ENCODE measurements at regions not wholly inside any gene's neighbourhood (a gene's known extent, or its start where the extent isn't known, plus 50 kb on each side); places are given as distances from the start of the nearest gene placed in this dataset.
"Not testable (repeated sequence)": the region's sequence is repeated elsewhere in the genome, so short reads cannot be mapped to it uniquely, and the experiment has no call there.

- Histone ChIP-seq H3K27me3 (ENCODE audit: control insufficient read depth, insufficient read depth, low read length) (no peaks in the 10 kb centered on the region), H3K9me3 (ENCODE audit: control insufficient read depth, insufficient read depth, low read length) (no peaks in the 10 kb centered on the region)
- no CpG with 5 or more reads among the region's 8 CpGs for WGBS (ENCODE audit: insufficient coverage, insufficient read length)
These were observed 63.1 kb downstream of the MATN1 start for GRCh38 chr1:30660241-30660640.

GRCh38 chr1:30659702-30660101 is 63.7 kb downstream of the MATN1 start:
- H3K4me3 ChIP-seq (ENCODE audit: low read length), result no peak overlapping the region
- H3K9me3 ChIP-seq (ENCODE audit: control insufficient read depth, insufficient read depth, low read length), result no peaks in the 10 kb centered on the region
- peaks cover 6% of the 10 kb centered on the region; the same call in 1 of the 2 replicates for H3K4me1 ChIP-seq (ENCODE audit: control insufficient read depth, insufficient read depth, low read length)
- H3K27ac ChIP-seq (ENCODE audit: low read length), result no peak overlapping the region
- H3K27me3 ChIP-seq (ENCODE audit: control insufficient read depth, insufficient read depth, low read length), result no peaks in the 10 kb centered on the region
- no CpG with 5 or more reads among the region's 8 CpGs for WGBS (ENCODE audit: insufficient coverage, insufficient read length)
- DNase-seq (ENCODE audit: low read depth, low spot score), result no peak
- no peaks in the 10 kb centered on the region for H3K36me3 ChIP-seq (ENCODE audit: control insufficient read depth, insufficient read depth, low read length)

More at GRCh38 chr1:30660241-30660640, 63.1 kb downstream of the MATN1 start:
- no peak overlapping the region for H3K4me3 ChIP-seq (ENCODE audit: low read length)
- peaks cover 6% of the 10 kb centered on the region; the same call in 1 of the 2 replicates for H3K4me1 ChIP-seq (ENCODE audit: control insufficient read depth, insufficient read depth, low read length)
- no peak for DNase-seq (ENCODE audit: low read depth, low spot score)
- no peak overlapping the region for H3K27ac ChIP-seq (ENCODE audit: low read length)
- H3K36me3 ChIP-seq (ENCODE audit: control insufficient read depth, insufficient read depth, low read length), result no peaks in the 10 kb centered on the region

- WGBS (ENCODE audit: insufficient coverage, insufficient read length), result no CpG with 5 or more reads among the region's 4 CpGs
- not testable (repeated sequence) for H3K27ac ChIP-seq (ENCODE audit: low read length); H3K27me3 ChIP-seq (ENCODE audit: control insufficient read depth, insufficient read depth, low read length); H3K4me1 ChIP-seq (ENCODE audit: control insufficient read depth, insufficient read depth, low read length); H3K9me3 ChIP-seq (ENCODE audit: control insufficient read depth, insufficient read depth, low read length); DNase-seq (ENCODE audit: low read depth, low spot score); H3K36me3 ChIP-seq (ENCODE audit: control insufficient read depth, insufficient read depth, low read length); H3K4me3 ChIP-seq (ENCODE audit: low read length)
These were observed 65.0 kb downstream of the MATN1 start for GRCh38 chr1:30658375-30658774.

- Histone ChIP-seq H3K27me3 (ENCODE audit: control insufficient read depth, insufficient read depth, low read length) (no peaks in the 10 kb centered on the region), H3K4me1 (ENCODE audit: control insufficient read depth, insufficient read depth, low read length) (peaks cover 6% of the 10 kb centered on the region; the same call in 1 of the 2 replicates), H3K9me3 (ENCODE audit: control insufficient read depth, insufficient read depth, low read length) (no peaks in the 10 kb centered on the region), H3K36me3 (ENCODE audit: control insufficient read depth, insufficient read depth, low read length) (no peaks in the 10 kb centered on the region), H3K4me3 (ENCODE audit: low read length) (no peak overlapping the region), H3K27ac (ENCODE audit: low read length) (no peak overlapping the region)
- DNase-seq (ENCODE audit: low read depth, low spot score), result no peak
- WGBS (ENCODE audit: insufficient coverage, insufficient read length), result no CpG with 5 or more reads among the region's 8 CpGs
These were observed 65.4 kb downstream of the MATN1 start for GRCh38 chr1:30658014-30658336.

GRCh38 chr1:30657131-30658013 is 66.0 kb downstream of the MATN1 start:
- no peak for DNase-seq (ENCODE audit: low read depth, low spot score)

GRCh38 chr1:30656171-30656940 is 67.0 kb downstream of the MATN1 start:
- Histone ChIP-seq H3K9me3 (ENCODE audit: control insufficient read depth, insufficient read depth, low read length) (no peaks in the 10 kb centered on the region), H3K27me3 (ENCODE audit: control insufficient read depth, insufficient read depth, low read length) (no peaks in the 10 kb centered on the region), H3K27ac (ENCODE audit: low read length) (no peak overlapping the region), H3K4me1 (ENCODE audit: control insufficient read depth, insufficient read depth, low read length) (no peaks in the 10 kb centered on the region), H3K36me3 (ENCODE audit: control insufficient read depth, insufficient read depth, low read length) (no peaks in the 10 kb centered on the region), H3K4me3 (ENCODE audit: low read length) (no peak overlapping the region)
- no CpG with 5 or more reads among the region's 27 CpGs for WGBS (ENCODE audit: insufficient coverage, insufficient read length)
- no peak for DNase-seq (ENCODE audit: low read depth, low spot score)

More at GRCh38 chr1:30657131-30658013, 66.0 kb downstream of the MATN1 start:
- Histone ChIP-seq H3K9me3 (ENCODE audit: control insufficient read depth, insufficient read depth, low read length) (no peaks in the 10 kb centered on the region), H3K27ac (ENCODE audit: low read length) (no peak overlapping the region), H3K27me3 (ENCODE audit: control insufficient read depth, insufficient read depth, low read length) (no peaks in the 10 kb centered on the region), H3K4me3 (ENCODE audit: low read length) (no peak overlapping the region), H3K36me3 (ENCODE audit: control insufficient read depth, insufficient read depth, low read length) (no peaks in the 10 kb centered on the region), H3K4me1 (ENCODE audit: control insufficient read depth, insufficient read depth, low read length) (peaks cover 3% of the 10 kb centered on the region; the same call in 1 of the 2 replicates)
- WGBS (ENCODE audit: insufficient coverage, insufficient read length), result no CpG with 5 or more reads among the region's 22 CpGs

GRCh38 chr1:30655672-30656071 is 67.7 kb downstream of the MATN1 start:
- H3K4me1 ChIP-seq (ENCODE audit: control insufficient read depth, insufficient read depth, low read length), result no peaks in the 10 kb centered on the region
- H3K36me3 ChIP-seq (ENCODE audit: control insufficient read depth, insufficient read depth, low read length), result no peaks in the 10 kb centered on the region
- WGBS (ENCODE audit: insufficient coverage, insufficient read length), result no CpG with 5 or more reads among the region's 3 CpGs

GRCh38 chr1:30654188-30654587 is 69.2 kb downstream of the MATN1 start:
- Histone ChIP-seq H3K27ac (ENCODE audit: low read length) (no peak overlapping the region), H3K9me3 (ENCODE audit: control insufficient read depth, insufficient read depth, low read length) (no peaks in the 10 kb centered on the region), H3K4me1 (ENCODE audit: control insufficient read depth, insufficient read depth, low read length) (no peaks in the 10 kb centered on the region), H3K4me3 (ENCODE audit: low read length) (no peak overlapping the region), H3K36me3 (ENCODE audit: control insufficient read depth, insufficient read depth, low read length) (no peaks in the 10 kb centered on the region), H3K27me3 (ENCODE audit: control insufficient read depth, insufficient read depth, low read length) (no peaks in the 10 kb centered on the region)
- no CpG with 5 or more reads among the region's 5 CpGs for WGBS (ENCODE audit: insufficient coverage, insufficient read length)
- no peak for DNase-seq (ENCODE audit: low read depth, low spot score)

More at GRCh38 chr1:30655672-30656071, 67.7 kb downstream of the MATN1 start:
- Histone ChIP-seq H3K4me3 (ENCODE audit: low read length) (no peak overlapping the region), H3K9me3 (ENCODE audit: control insufficient read depth, insufficient read depth, low read length) (no peaks in the 10 kb centered on the region), H3K27me3 (ENCODE audit: control insufficient read depth, insufficient read depth, low read length) (no peaks in the 10 kb centered on the region), H3K27ac (ENCODE audit: low read length) (no peak overlapping the region)
- no peak for DNase-seq (ENCODE audit: low read depth, low spot score)

GRCh38 chr1:30652152-30652841 is 71.1 kb downstream of the MATN1 start:
- no peak for DNase-seq (ENCODE audit: low read depth, low spot score)
- Histone ChIP-seq H3K27me3 (ENCODE audit: control insufficient read depth, insufficient read depth, low read length) (no peaks in the 10 kb centered on the region), H3K4me1 (ENCODE audit: control insufficient read depth, insufficient read depth, low read length) (no peaks in the 10 kb centered on the region), H3K4me3 (ENCODE audit: low read length) (no peak overlapping the region), H3K36me3 (ENCODE audit: control insufficient read depth, insufficient read depth, low read length) (no peaks in the 10 kb centered on the region), H3K9me3 (ENCODE audit: control insufficient read depth, insufficient read depth, low read length) (no peaks in the 10 kb centered on the region), H3K27ac (ENCODE audit: low read length) (no peak overlapping the region)
- WGBS (ENCODE audit: insufficient coverage, insufficient read length), result no CpG with 5 or more reads among the region's 4 CpGs

- H3K27ac ChIP-seq (ENCODE audit: low read length); DNase-seq (ENCODE audit: low read depth, low spot score); H3K9me3 ChIP-seq (ENCODE audit: control insufficient read depth, insufficient read depth, low read length); H3K4me3 ChIP-seq (ENCODE audit: low read length); H3K27me3 ChIP-seq (ENCODE audit: control insufficient read depth, insufficient read depth, low read length); H3K4me1 ChIP-seq (ENCODE audit: control insufficient read depth, insufficient read depth, low read length); H3K36me3 ChIP-seq (ENCODE audit: control insufficient read depth, insufficient read depth, low read length): not testable (repeated sequence)
- WGBS (ENCODE audit: insufficient coverage, insufficient read length), result no CpG with 5 or more reads among the region's 5 CpGs
These were observed 72.0 kb downstream of the MATN1 start for GRCh38 chr1:30651395-30651794.
